ENCODE measurements at regions not wholly inside any gene's neighbourhood (a gene's known extent, or its start where the extent isn't known, plus 50 kb on each side); places are given as distances from the start of the nearest gene placed in this dataset.
"Not testable (repeated sequence)": the region's sequence is repeated elsewhere in the genome, so short reads cannot be mapped to it uniquely, and the experiment has no call there.

- DNase-seq; H3K4me1 ChIP-seq; ATAC-seq; H3K9me3 ChIP-seq; H3K4me3 ChIP-seq; H3K36me3 ChIP-seq; intact Hi-C loops (cut with DNase I); H3K27ac ChIP-seq: not testable (repeated sequence)
- peaks cover 0 to 11% (median 0%) of the 10 kb centered on the region in 9 donors for H3K27me3 ChIP-seq
- WGBS, 4 donors = 76 to 79% (median 78%) methylated on average over 4 of the region's 4 CpGs
Observed at GRCh38 chr20:29755854-29756498, 1501.5 kb upstream of the DEFB115 start.

- 71 to 88% (median 82%) methylated on average over 17 of the region's 17 CpGs for WGBS, 4 donors
- Histone ChIP-seq H3K4me1 (no peaks in the 10 kb centered on the region), H3K4me3 (no peak overlapping the region), H3K27ac (no peak overlapping the region), H3K36me3 (no peaks in the 10 kb centered on the region), H3K27me3 (peaks cover 0 to 11% (median 0%) of the 10 kb centered on the region in 9 donors), H3K9me3 (no peaks in the 10 kb centered on the region)
- TF ChIP-seq POLR2A (IDR thresholded peaks at IDR 0.05) = no peak
- no peak for TF ChIP-seq CTCF (IDR thresholded peaks at IDR 0.05)
- intact Hi-C loops (cut with DNase I) = no loop called here
- ATAC-seq (no peak), DNase-seq (no peak)
Observed at GRCh38 chr20:29756664-29757063, 1500.8 kb upstream of the DEFB115 start.

- H3K27me3 ChIP-seq = peaks cover 0 to 20% (median 0%) of the 10 kb centered on the region in 9 donors
- ATAC-seq; H3K36me3 ChIP-seq; H3K4me3 ChIP-seq; H3K27ac ChIP-seq; DNase-seq; H3K9me3 ChIP-seq; intact Hi-C loops (cut with DNase I); H3K4me1 ChIP-seq: not testable (repeated sequence)
- WGBS, 4 donors = 32 to 69% (median 47%) methylated on average over 9 to 44 of the region's 45 CpGs
Observed at GRCh38 chr20:29761621-29762385, 1495.7 kb upstream of the DEFB115 start.

- no peaks in the 10 kb centered on the region for H3K9me3 ChIP-seq
- intact Hi-C loops (cut with DNase I) = no loop called here
- WGBS, 4 donors = 15 to 50% (median 31%) methylated on average over 20 to 21 of the region's 21 CpGs
Observed at GRCh38 chr20:29762620-29763019, 1494.8 kb upstream of the DEFB115 start.

More at GRCh38 chr20:29762620-29763019, 1494.8 kb upstream of the DEFB115 start:
- Histone ChIP-seq H3K27me3 (peaks cover 0 to 20% (median 0%) of the 10 kb centered on the region in 9 donors), H3K4me3 (no peak overlapping the region), H3K27ac (no peak overlapping the region), H3K36me3 (no peaks in the 10 kb centered on the region), H3K4me1 (no peaks in the 10 kb centered on the region)
- ATAC-seq = no peak
- DNase-seq = no peak
- no peak for TF ChIP-seq CTCF (IDR thresholded peaks at IDR 0.05)
- no peak for TF ChIP-seq POLR2A (IDR thresholded peaks at IDR 0.05)
